ENCODE measurements at regions not wholly inside any gene's neighbourhood (a gene's known extent, or its start where the extent isn't known, plus 50 kb on each side); places are given as distances from the start of the nearest gene placed in this dataset.

DNA sequence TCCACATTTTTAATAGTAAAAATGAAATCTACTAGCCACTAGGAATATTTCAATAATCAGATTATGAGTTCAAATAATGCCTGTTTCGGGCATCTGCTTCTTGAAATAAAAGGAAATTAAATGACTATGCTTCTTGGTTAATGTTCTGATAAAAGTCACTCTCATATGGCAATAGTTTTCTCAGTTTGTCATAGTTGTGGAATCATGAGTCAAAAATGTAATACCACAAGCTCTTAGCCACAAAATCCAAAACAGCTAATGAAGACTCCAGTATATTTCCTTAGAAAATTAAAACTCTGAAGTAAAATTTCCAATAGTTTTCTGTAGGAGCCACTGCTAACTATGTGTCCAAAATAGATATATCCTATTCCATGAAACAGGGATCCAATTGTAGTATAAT is 676.3 kb upstream of the CDH8 start:
- Histone ChIP-seq H3K4me1 (no peaks in the 10 kb centered on the region), H3K4me3 (no peak overlapping the region), H3K36me3 (no peaks in the 10 kb centered on the region), H3K27ac (no peak overlapping the region), H3K27me3 (no peaks in the 10 kb centered on the region), H3K9me3 (no peaks in the 10 kb centered on the region), H3K9ac (ENCODE audit: low read depth in 2 of 2, low read length in 2 of 2) (no peak overlapping the region)
- intact Hi-C loops (cut with DNase I), result no loop called here
- no peak for DNase-seq
- TF ChIP-seq, protein P1, sequence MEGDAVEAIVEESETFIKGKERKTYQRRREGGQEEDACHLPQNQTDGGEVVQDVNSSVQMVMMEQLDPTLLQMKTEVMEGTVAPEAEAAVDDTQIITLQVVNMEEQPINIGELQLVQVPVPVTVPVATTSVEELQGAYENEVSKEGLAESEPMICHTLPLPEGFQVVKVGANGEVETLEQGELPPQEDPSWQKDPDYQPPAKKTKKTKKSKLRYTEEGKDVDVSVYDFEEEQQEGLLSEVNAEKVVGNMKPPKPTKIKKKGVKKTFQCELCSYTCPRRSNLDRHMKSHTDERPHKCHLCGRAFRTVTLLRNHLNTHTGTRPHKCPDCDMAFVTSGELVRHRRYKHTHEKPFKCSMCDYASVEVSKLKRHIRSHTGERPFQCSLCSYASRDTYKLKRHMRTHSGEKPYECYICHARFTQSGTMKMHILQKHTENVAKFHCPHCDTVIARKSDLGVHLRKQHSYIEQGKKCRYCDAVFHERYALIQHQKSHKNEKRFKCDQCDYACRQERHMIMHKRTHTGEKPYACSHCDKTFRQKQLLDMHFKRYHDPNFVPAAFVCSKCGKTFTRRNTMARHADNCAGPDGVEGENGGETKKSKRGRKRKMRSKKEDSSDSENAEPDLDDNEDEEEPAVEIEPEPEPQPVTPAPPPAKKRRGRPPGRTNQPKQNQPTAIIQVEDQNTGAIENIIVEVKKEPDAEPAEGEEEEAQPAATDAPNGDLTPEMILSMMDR (IDR thresholded peaks at IDR 0.05), result no peak

DNA sequence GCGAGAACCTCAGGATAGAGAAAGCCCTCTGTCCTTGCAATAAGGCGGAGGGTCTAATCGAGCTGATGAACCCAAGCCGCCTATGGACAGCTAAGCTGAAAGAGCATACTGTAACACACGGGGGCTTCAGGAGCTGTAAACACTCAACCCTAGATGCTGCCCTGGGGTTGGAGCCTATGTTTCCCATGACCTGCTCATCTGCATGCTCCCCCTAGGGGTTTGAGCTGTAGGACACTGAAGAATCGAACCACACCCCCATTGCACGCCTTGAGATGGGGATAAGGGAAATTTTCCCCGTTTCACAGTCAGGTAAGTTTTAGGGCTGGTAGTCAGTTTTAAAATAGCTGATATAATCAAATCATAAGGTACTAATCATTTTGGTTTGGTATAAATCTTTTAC is 675.6 kb upstream of the CDH8 start:
- TF ChIP-seq, protein P1 (IDR thresholded peaks at IDR 0.05), result no peak
- no peaks in the 10 kb centered on the region for H3K4me1 ChIP-seq
- intact Hi-C loops (cut with DNase I), result no loop called here
- no peak for DNase-seq
- no peaks in the 10 kb centered on the region for H3K36me3 ChIP-seq
- no peak overlapping the region for H3K4me3 ChIP-seq
- no peak overlapping the region for H3K27ac ChIP-seq
- no peak overlapping the region for H3K9ac ChIP-seq (ENCODE audit: low read depth in 2 of 2, low read length in 2 of 2)
- H3K9me3 ChIP-seq, result no peaks in the 10 kb centered on the region
- no peaks in the 10 kb centered on the region for H3K27me3 ChIP-seq

DNA sequence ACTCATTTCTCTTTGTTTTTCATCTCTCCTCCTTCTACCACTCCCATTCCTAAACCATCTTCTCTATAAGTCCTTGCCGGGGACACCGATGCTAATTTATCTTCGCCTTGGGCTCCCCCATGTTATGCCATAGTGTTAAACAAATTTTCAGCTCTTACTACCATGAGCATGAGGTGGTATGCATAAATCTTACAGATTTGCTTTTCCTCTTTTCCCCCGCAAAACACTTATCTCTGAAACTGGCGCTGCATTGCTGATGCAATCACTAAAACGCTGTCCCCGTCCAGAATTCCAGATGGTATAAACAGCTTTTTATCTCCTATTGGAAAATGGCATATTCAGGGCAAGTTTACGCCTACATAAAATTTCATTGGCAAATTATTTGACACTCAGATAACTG is 673.6 kb upstream of the CDH8 start:
- intact Hi-C loops (cut with DNase I), result no loop called here
- TF ChIP-seq, protein P1 (IDR thresholded peaks at IDR 0.05), result no peak

DNA sequence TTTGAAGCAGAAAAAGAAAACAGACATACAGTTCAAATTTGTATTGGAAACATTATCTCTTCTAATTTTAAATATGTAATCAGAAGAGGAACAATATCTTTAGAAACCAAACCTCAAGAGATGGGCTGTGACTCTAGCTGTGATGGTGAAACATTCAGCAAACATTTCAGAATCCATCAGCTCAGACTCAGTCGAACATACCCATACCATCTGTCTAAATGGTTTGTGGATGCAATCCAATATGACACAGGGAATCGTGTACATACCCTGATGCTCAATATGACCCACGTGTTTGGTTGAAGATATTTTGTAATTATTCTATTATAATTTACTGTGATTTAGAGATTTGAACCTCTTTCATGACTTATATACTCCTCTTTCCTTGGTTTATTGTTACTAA is 665.2 kb upstream of the CDH8 start:
- Histone ChIP-seq H3K9me3 (no peaks in the 10 kb centered on the region), H3K27me3 (no peaks in the 10 kb centered on the region), H3K4me3 (no peak overlapping the region), H3K27ac (no peak overlapping the region), H3K9ac (ENCODE audit: low read depth in 2 of 2, low read length in 2 of 2) (no peak overlapping the region), H3K4me1 (no peaks in the 10 kb centered on the region), H3K36me3 (no peaks in the 10 kb centered on the region)
- DNase-seq, result no peak
- intact Hi-C loops (cut with DNase I), result no loop called here
- TF ChIP-seq, protein P1 (IDR thresholded peaks at IDR 0.05), result no peak

More for the DNA sequence above, 673.6 kb upstream of the CDH8 start:
- Histone ChIP-seq H3K4me3 (no peak overlapping the region), H3K9me3 (no peaks in the 10 kb centered on the region), H3K4me1 (no peaks in the 10 kb centered on the region), H3K9ac (ENCODE audit: low read depth in 2 of 2, low read length in 2 of 2) (no peak overlapping the region), H3K27me3 (no peaks in the 10 kb centered on the region), H3K36me3 (no peaks in the 10 kb centered on the region), H3K27ac (no peak overlapping the region)
- DNase-seq, result no peak

DNA sequence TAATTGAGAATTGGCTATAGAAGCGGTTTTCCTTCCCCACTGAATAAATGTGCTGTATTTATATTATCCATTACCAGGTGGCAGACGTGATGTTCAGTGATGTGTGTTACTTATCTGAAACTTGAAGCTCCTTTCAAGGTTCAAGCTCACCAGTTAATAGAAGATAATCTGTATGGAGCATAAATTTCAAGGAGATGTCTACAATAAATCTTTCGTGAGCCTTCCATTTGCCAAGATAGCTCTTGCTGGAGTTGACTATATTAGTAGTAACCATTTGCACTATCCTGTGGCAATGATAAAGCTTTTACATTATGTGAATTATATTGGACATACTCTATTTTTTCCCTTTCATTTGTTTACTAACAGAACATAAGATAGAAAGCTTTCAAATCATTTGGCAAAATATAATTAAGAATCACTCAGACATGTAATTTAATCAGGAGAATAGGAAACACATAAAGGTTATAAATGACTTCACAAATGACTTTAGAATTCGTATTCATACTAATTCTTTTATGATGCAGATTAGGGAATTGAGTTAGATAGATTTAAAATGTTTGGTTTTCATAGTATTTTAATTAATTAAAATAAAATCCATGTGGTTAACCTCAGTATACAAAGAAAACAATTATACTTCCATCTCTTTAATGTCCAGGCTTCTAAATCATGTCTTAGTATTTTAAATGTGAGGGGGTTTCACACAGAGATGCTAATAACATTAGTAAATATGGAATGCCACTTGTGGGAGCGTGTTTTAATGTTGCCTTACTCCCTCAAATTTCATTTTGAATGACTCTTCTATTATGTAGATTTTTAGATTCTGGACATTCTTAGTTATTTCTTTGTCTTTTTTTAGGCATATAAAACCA is 664.4 kb upstream of the CDH8 start:
- no peak for DNase-seq
- intact Hi-C loops (cut with DNase I), result no loop called here

More for the DNA sequence above, 664.4 kb upstream of the CDH8 start:
- Histone ChIP-seq H3K9ac (ENCODE audit: low read depth in 2 of 2, low read length in 2 of 2) (no peak overlapping the region), H3K36me3 (no peaks in the 10 kb centered on the region), H3K4me1 (no peaks in the 10 kb centered on the region), H3K27ac (no peak overlapping the region), H3K9me3 (no peaks in the 10 kb centered on the region), H3K27me3 (no peaks in the 10 kb centered on the region), H3K4me3 (no peak overlapping the region)
- TF ChIP-seq, protein P1 (IDR thresholded peaks at IDR 0.05), result no peak

Data from colonic mucosa (tissue), 4 donors.